K562 (cell line): ENCODE measurements at regions not wholly inside any gene's neighbourhood (a gene's known extent, or its start where the extent isn't known, plus 50 kb on each side); places are given as distances from the start of the nearest gene placed in this dataset.

Experiments used
- ATAC-seq: fragments of 200-7000 bp; cut with Tn5 transposase; 3 replicates; pipeline ENCODE4 v1.9.1; 2020; ENCODE audit warnings: moderate library complexity
- BruUV-seq: library from RNA; stranded (reverse); fragments of 400-500 nt; replicated peaks from 2 replicates; lab custom pipeline; 2021; lab: Mats Ljungman, UMichigan
- CTCF ChIA-PET: fragments of 300-600 bp; formaldehyde crosslinking; extraction: SDS; loops from one replicate; lab custom pipeline; 2021; ENCODE audit warnings: low intra/inter-chr PET ratio; lab: Yijun Ruan, JAX
- POLR2A ChIA-PET: fragments of 300-600, 350-650 bp; sonication (Branson Sonifier 250); formaldehyde crosslinking; extraction: SDS; loops from one replicate; lab custom pipeline; 2021; ENCODE audit warnings: antibody characterized with exemption, inconsistent platforms; lab: Yijun Ruan, JAX
- DNase-seq, 4 experiments: peaks; one replicate each; pipeline versions ENCODE4 v3.0.0 to v3.0.0-alpha.2; 2011 to 2018; ENCODE audit warnings: low spot score in 3 of 4, mixed read lengths in 3 of 4; ENCODE audit errors: extremely low read depth in 1 of 4
- FAIRE-seq: peaks from 2 replicates; lab custom pipeline; 2011; peaks lifted over from hg19 to GRCh38; lab: Jason Lieb, UNC
- H2AFZ ChIP-seq: 2 replicates; pipeline ENCODE4 v1.6.0; 2011; ENCODE audit warnings: low read depth, low read length, control low read depth, inconsistent platforms
- H3K27ac ChIP-seq: fragments of 200-600 bp; 3 replicates; pipeline ENCODE4 v1.8.0; 2011; ENCODE audit warnings: low read depth, mild to moderate bottlenecking, control low read depth, inconsistent platforms, low read length, moderate library complexity, mixed read lengths; ENCODE audit errors: extremely low read depth
- H3K27me3 ChIP-seq, 2 experiments: fragments of 300-600 bp in 1 of 2; 2 replicates in 1 of 2; 3 replicates in 1 of 2; pipeline versions ENCODE4 v1.6.0 to v1.8.0; 2011; ENCODE audit warnings: inconsistent platforms in 2 of 2, low read length in 2 of 2, mild to moderate bottlenecking in 1 of 2, mixed read lengths in 1 of 2, moderate library complexity in 1 of 2; ENCODE audit not compliant: control insufficient read depth in 2 of 2, insufficient read depth in 2 of 2
- H3K36me3 ChIP-seq: fragments of 300-600 bp; 3 replicates; pipeline ENCODE4 v1.8.0; 2011; ENCODE audit warnings: mild to moderate bottlenecking, low read length, inconsistent platforms; ENCODE audit not compliant: control insufficient read depth, insufficient read depth
- H3K4me1 ChIP-seq, 2 experiments: fragments of 200-600 bp in 1 of 2; replicated peaks in 1 of 2; 2 replicates in 1 of 2; 3 replicates in 1 of 2; pipeline versions ENCODE4 v1.5.1 to v1.8.0; 2011; ENCODE audit warnings: inconsistent platforms in 2 of 2, low read length in 2 of 2, mild to moderate bottlenecking in 1 of 2, mixed read lengths in 1 of 2, moderate library complexity in 1 of 2; ENCODE audit not compliant: control insufficient read depth in 2 of 2, insufficient read depth in 2 of 2
- H3K4me2 ChIP-seq: 2 replicates; pipeline ENCODE4 v1.6.1; 2011; ENCODE audit warnings: low read length, control low read depth, inconsistent platforms, mixed read lengths; ENCODE audit not compliant: insufficient read depth
- H3K4me3 ChIP-seq: fragments of 200-600 bp; sonication (generic), shearing (Covaris generic); 2 replicates; pipeline ENCODE4 v1.5.1; 2016; ENCODE audit warnings: control low read depth, inconsistent platforms
- H3K79me2 ChIP-seq: fragments of 200-600 bp; 3 replicates; pipeline ENCODE4 v1.8.0; 2011; ENCODE audit warnings: low read length, inconsistent platforms; ENCODE audit not compliant: control insufficient read depth, insufficient read depth
- H3K9ac ChIP-seq, 2 experiments: 2 replicates each; pipeline versions ENCODE4 v1.6.0 to v1.6.1; 2011; ENCODE audit warnings: low read depth in 2 of 2, low read length in 2 of 2, control low read depth in 1 of 2, inconsistent platforms in 1 of 2, mild to moderate bottlenecking in 1 of 2, mixed read lengths in 1 of 2; ENCODE audit not compliant: insufficient read depth in 1 of 2
- H3K9me1 ChIP-seq: one replicate; pipeline ENCODE4 v1.6.0; 2011; ENCODE audit warnings: inconsistent platforms, mild to moderate bottlenecking, low read length, moderate library complexity; ENCODE audit not compliant: control insufficient read depth, insufficient read depth
- H3K9me3 ChIP-seq: replicated peaks from 2 replicates; pipeline ENCODE4 v1.5.1; 2011; ENCODE audit warnings: low read depth, low read length, inconsistent platforms; ENCODE audit not compliant: control insufficient read depth, insufficient read depth
- H4K20me1 ChIP-seq: replicated peaks from 2 replicates; pipeline ENCODE4 v1.6.1; 2011; ENCODE audit warnings: low read length, inconsistent platforms, mixed read lengths; ENCODE audit not compliant: control insufficient read depth, insufficient read depth
- CREB3L1 ChIP-seq: fragments of 450-650 bp; IDR thresholded peaks from 2 replicates; pipeline ENCODE4 v1.6.1; 2014; ENCODE audit warnings: low read depth, mild to moderate bottlenecking, moderate library complexity, borderline replicate concordance
- NR0B1 ChIP-seq: fragments of 450-650 bp; IDR thresholded peaks from one replicate; pipeline ENCODE4 v1.6.1; 2018; ENCODE audit warnings: mild to moderate bottlenecking, moderate library complexity; ENCODE audit not compliant: partially characterized antibody
- PCBP1 ChIP-seq: fragments of 200-400 bp; formaldehyde crosslinking; IDR thresholded peaks from 2 replicates; pipeline ENCODE4 v1.6.1; 2018; ENCODE audit warnings: mild to moderate bottlenecking, low read depth, low read length; ENCODE audit not compliant: poor library complexity, severe bottlenecking
- POLR2AphosphoS5 ChIP-seq: IDR thresholded peaks from 2 replicates; pipeline ENCODE4 v1.6.1; 2011; ENCODE audit warnings: mild to moderate bottlenecking, low read depth, low read length, moderate library complexity; ENCODE audit not compliant: control insufficient read depth, insufficient read depth
- SAFB2 ChIP-seq: fragments of 200-400 bp; formaldehyde crosslinking; IDR thresholded peaks from 2 replicates; pipeline ENCODE4 v1.6.1; 2018; ENCODE audit warnings: borderline replicate concordance, low read length, low read depth, moderate library complexity; ENCODE audit not compliant: severe bottlenecking
- SMARCC2 ChIP-seq: fragments of 450-650 bp; IDR thresholded peaks from 2 replicates; pipeline ENCODE4 v1.6.1; 2017; ENCODE audit warnings: antibody characterized with exemption, moderate library complexity, mild to moderate bottlenecking, low read depth
- WGBS: fragments of 100-300 bp; shearing (Covaris generic); methylation state at CpG from one replicate; pipeline ENCODE4 v1.1.6; 2016; ENCODE audit warnings: low coverage, mixed read lengths; ENCODE audit not compliant: insufficient coverage; ENCODE audit errors: missing lambda C conversion rate; 5-methylcytosine and 5-hydroxymethylcytosine counted together
- in situ Hi-C: fragments of 300-500 bp; cut with MboI; formaldehyde crosslinking; loops from 4 replicates; pipeline ENCODE4 v1.15.0; 2018; ENCODE audit warnings: inconsistent platforms, mixed read lengths
- intact Hi-C: fragments of 100-400 bp; cut with micrococcal nuclease; formaldehyde crosslinking; loops from 2 replicates; pipeline ENCODE4 v1.14.2; 2022

GRCh38 chr2:175605640-175606009 lies 396.4 kb downstream of the LNPK start (continued):
- TF ChIP-seq POLR2AphosphoS5 = no peak

- no peaks in the 10 kb centered on the region for H3K36me3 ChIP-seq
- DNase-seq (no peak), ATAC-seq (no peak), FAIRE-seq (no peak)
- H3K9me3 ChIP-seq = no peaks in the 10 kb centered on the region
- WGBS = 0% methylated on average over 1 of the region's 1 CpG
- no peaks in the 10 kb centered on the region for H4K20me1 ChIP-seq
- H3K4me3 ChIP-seq = no peak overlapping the region
- H3K27me3 ChIP-seq = peaks cover 0 to 5% of the 10 kb centered on the region in 2 experiments; a peak in 1 of 5 replicates
- in situ Hi-C loops = no loop called here
- TF ChIP-seq PCBP1 (no peak), CREB3L1 (no peak), NR0B1 (no peak), SMARCC2 (no peak), SAFB2 (no peak)
- intact Hi-C loops = no loop called here
- H3K79me2 ChIP-seq = no peaks in the 10 kb centered on the region
- no peak overlapping the region for H3K27ac ChIP-seq
- no peak overlapping the region for H3K9ac ChIP-seq
- no peaks in the 10 kb centered on the region for H3K4me1 ChIP-seq
- no peak overlapping the region for H2AFZ ChIP-seq
- H3K9me1 ChIP-seq = no peaks in the 10 kb centered on the region
- CTCF ChIA-PET = no interaction called here
- no peak overlapping the region for H3K4me2 ChIP-seq
- POLR2A ChIA-PET = no interaction called here
- no TSS peak for BruUV-seq
These were observed 400.1 kb downstream of the LNPK start for GRCh38 chr2:175601969-175602368.
